Germinal center (tissue), 1 donor: ENCODE measurements at regions not wholly inside any gene's neighbourhood (a gene's known extent, or its start where the extent isn't known, plus 50 kb on each side); places are given as distances from the start of the nearest gene placed in this dataset.
"Not testable (repeated sequence)": the region's sequence is repeated elsewhere in the genome, so short reads cannot be mapped to it uniquely, and the experiment has no call there.

Experiments used
- DNase-seq: peaks from one replicate; pipeline ENCODE4 v3.0.0; 2012; ENCODE audit warnings: mixed read lengths, low spot score

GRCh38 chr5:19064094-19064493 lies 923.9 kb downstream of the CDH18 start:
- no peak for DNase-seq

DNA sequence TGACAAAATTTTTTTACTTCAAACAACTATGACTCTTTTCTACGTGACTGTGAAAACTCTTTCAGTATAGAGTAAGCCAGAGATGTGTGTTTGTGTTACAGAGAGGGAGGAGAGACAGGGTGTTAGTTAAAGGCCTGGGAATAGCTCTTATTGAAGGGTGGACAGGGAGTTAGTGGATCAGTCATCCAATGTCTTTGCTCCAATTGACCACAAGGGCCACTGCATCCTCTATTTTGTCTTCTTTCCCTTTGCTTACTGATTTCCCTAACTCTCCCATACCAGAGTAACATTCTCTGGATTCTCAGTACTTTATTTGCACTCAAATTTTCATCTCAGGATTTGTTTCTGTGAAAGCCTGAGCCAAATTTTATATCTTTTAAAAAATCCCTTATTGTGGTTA lies 920.3 kb downstream of the CDH18 start:
- DNase-seq, result no peak

DNA sequence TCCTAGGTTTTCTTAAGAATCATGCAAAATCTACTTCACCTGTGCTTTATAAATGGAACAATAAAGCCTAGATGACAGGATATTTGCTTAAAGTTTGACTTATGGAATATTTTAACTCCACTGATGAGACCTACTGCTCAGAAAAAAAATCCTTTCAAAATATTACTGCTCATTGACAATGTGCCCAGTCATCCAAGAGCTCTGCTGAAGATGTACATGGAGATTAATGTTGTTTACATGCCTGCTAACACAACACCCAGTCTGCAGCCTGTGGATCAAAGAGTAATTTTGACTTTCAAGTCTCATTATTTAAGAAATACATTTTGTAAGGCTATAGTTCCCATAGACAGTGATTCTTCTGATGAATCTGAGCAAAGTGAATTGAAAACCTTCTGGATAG lies 889.6 kb downstream of the CDH18 start:
- DNase-seq, result no peak

DNA sequence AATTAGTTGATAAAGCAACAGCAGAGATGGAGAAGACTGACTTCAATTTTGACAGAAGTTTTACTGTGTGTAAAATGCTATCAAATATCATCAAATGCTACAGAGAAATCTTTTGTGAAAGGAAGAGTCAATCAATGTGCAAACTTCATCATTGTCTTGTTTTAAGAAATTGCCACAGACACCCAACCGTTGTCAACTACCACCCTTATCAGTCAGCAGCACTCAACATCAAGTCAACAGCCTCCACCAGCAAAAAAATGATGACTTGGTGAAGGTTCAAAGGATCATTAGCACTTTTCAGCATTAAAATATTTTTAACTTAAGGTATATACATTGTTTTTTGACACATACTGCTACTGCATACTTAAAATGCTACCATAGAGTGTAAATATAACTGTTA lies 888.8 kb downstream of the CDH18 start:
- DNase-seq, result no peak

DNA sequence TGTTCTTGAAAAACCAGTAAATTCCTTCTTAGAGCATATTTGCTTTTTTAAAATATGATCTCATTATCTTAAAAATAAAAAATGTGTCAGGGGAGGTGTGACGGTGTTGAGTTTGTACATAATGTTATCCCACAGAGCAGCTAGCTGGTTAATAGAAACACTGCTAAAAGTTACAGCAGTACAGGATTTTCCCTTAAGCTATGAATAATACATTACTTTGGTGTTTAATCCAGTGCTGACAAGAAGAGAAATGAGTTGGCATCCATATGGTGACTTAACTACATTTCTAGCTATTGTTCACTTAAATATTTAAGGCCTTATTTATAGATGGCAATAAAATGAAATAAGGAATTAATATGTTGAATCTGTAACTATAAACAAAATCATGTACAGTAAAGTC lies 883.1 kb downstream of the CDH18 start:
- no peak for DNase-seq

- no peak for DNase-seq
These were observed 865.1 kb downstream of the CDH18 start for GRCh38 chr5:19122923-19123322.

- DNase-seq, result no peak
These were observed 861.9 kb downstream of the CDH18 start for GRCh38 chr5:19125956-19126713.

DNA sequence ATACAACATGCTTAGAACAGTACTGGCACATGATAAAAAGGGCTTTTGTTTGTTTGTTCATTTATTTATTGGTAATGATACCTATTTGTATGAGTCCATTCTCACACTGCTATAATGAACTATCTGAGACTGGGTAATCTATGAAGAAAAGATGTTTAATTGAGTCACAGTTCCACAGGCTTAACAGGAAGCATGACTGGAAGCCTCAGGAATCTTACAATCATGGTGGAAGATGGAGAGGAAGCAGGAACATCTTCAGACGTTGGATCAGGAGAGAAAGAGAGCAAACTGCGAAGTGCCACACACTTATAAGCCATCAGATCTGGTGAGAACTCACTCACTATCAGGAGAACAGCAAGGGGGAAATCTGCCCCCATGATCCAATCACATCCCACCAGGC lies 847.7 kb downstream of the CDH18 start:
- DNase-seq, result no peak

- not testable (repeated sequence) for DNase-seq
These were observed 846.0 kb downstream of the CDH18 start for GRCh38 chr5:19141937-19142524.

GRCh38 chr5:19142713-19143414 lies 845.1 kb downstream of the CDH18 start:
- not testable (repeated sequence) for DNase-seq

- no peak for DNase-seq
These were observed 844.1 kb downstream of the CDH18 start for GRCh38 chr5:19143935-19144334.

DNA sequence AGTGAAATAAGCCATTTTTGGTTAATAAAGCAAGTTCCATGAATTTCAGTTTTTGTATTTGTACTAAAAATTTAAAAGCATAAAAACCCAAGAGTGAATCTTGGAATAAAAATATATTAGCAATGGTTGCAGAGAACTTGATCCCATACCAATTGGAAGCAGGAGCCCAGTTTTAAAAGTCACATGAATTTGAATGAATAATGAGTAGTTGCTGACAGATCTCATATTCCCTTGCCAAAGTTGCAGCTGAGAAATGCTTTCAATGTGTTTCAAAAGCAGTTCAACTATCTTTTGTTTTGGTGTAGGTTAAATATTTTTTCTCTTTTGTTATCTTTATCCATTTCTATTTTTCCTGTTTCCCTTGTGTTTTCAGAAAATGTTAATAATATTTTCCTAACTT lies 818.6 kb downstream of the CDH18 start:
- no peak for DNase-seq

GRCh38 chr5:19172926-19173470 lies 815.0 kb downstream of the CDH18 start:
- DNase-seq, result no peak

- DNase-seq, result no peak
These were observed 812.0 kb downstream of the CDH18 start for GRCh38 chr5:19175776-19176570.

DNA sequence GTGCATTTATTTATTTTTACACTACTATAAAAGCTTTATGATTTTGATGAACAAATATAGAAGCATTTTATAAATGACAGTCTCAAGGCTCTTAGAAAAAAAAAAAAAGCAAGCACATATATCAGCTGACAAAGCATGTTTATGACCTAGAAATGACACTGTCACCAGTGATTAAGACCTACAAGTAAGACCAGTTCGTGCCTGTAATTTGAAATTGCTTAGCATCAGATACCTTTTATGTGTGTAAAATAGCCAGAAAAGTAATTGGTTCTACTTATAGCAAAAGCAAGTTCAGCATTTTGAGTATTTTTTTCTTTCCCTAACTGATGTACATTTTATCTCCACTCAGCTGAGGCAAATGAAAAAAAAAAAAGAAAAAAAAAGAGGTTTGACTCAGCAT lies 808.4 kb downstream of the CDH18 start:
- DNase-seq, result no peak

DNA sequence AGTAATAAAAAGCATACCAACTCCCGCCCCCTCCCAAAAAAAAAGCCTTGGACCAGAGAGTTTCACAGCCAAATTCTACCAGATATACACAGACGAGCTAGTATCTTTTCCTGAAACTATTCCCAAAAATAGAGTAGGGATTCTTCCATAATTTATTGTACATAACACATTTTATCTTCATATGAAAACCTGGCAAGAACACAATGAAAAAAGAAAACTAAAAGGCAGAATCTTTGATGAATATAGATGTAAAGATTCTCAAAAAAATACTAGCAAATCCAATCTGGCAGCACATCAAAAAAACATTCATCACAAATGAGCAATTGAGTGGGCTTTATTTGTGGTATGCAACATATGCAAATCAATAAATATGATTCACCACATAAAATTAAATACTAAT lies 798.8 kb downstream of the CDH18 start:
- DNase-seq, result no peak

DNA sequence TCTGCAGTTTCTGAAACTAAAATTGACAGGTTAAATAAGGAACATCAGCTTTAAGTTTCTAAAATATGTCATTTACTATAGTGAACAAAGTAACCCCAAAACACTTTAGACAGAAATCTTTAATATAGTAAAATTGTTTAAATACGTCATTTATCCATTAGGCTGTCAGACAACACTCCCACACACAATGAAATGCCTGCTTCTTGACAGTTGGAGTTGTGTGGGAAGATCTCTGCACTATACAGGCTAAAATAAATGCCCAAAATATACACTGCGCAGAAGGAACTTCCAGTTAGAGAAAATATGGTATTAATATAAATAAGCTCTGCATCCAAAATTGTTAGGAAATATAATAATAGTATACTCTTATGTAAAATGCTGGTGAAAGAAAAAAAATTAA lies 794.4 kb downstream of the CDH18 start:
- DNase-seq, result no peak

DNA sequence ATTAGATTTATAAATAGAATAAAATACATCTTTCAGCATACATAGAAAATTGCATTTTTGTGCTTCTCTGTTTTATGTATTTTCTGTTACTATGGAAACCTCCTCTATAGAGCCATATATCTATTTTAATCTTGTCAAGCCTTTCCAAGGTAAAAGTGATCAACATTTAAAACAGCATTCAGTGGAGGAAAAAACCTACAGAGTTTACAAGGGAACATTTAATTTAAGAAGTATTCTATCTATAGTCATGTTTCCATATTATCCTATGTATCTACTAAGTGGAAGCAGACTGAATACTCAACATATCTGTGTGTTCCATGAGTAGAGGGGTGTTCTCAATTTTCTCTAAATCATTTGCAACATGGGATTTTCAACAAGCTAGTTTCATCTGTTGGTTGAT lies 791.4 kb downstream of the CDH18 start:
- DNase-seq, result no peak

DNA sequence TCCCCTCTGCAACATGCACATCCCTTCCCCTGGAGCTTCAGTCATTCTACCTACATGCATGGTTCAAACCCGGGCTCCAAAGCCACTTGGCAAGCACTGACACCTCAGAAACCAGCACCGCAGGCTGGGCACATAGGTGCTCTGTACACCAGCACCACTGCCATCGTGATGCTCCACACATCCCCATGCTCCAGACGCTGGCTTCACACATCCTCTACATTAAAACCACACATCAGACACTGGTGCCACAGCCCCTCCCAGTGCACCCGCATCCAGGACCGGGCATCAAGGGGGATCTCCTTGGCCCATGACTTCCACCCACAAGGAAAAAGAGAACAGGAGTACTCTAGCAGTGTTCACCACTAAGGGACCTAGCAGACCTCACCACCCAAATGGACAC lies 787.7 kb downstream of the CDH18 start:
- no peak for DNase-seq

- no peak for DNase-seq
These were observed 779.6 kb downstream of the CDH18 start for GRCh38 chr5:19208397-19208796.

GRCh38 chr5:19210886-19211285 lies 777.1 kb downstream of the CDH18 start:
- no peak for DNase-seq

DNA sequence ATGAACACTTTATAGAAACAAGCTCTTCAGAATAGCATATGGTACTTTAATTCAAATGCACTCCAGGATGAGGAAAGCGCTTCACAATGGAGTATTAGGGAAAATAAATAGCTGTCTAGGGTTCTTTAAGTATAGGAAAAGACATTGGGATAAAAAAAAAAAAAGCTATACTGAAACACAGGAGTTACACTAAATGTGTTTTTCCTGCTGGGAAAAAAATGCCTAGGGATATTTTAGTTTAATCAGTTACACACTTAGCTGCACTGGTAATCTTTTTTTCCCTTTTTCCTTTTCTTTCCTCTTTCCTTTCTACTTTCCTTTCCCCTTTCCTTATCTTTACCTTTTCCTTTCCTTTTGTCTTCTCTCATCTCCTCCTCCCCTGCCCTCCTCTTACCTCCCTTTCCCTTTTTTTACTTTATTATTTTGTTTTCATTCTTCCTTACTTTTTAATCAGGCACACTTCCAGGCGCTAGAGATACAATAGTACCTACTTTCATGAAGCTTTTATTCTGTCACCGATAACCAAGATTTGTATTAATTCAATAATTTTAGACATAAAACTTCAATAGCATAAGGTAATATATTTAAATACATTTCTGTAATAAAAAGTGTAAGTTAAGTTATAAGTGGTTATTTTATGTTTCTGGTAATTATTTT lies 758.7 kb downstream of the CDH18 start:
- DNase-seq, result no peak
